ENCODE measurements at regions not wholly inside any gene's neighbourhood (a gene's known extent, or its start where the extent isn't known, plus 50 kb on each side); places are given as distances from the start of the nearest gene placed in this dataset.

DNA sequence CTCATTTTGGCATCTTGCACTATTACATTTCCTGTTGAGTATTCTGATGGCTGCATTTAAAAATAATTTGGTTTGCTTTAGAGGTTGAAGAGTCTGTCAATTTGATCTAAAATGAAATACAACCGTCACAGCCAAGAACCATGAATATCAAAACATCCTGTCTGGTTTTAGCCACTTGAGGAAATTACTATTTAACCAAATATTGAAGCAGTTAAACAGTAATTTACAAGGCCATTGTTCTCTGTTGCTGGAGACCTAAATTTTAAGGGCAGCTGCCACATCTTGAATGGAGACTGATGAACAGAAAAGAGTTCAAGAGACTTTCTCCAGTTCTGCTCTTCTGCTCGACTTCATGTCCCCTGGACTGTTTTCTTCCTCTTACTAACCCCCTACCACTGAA lies 549.4 kb downstream of the LRRC70 start:
- no peaks in the 10 kb centered on the region for H4K20me1 ChIP-seq (replicated peaks; ENCODE audit: control insufficient read depth, insufficient read depth, low read length)
- CTCF ChIA-PET (ENCODE audit: low intra/inter-chr PET ratio), result no interaction called here
- TF ChIP-seq TCF7 (IDR thresholded peaks at IDR 0.05; ENCODE audit: borderline replicate concordance), result no peak
- no peak for TF ChIP-seq ZNF766 (CRISPR knock-in tag; conservative IDR thresholded peaks at IDR 0.05)
- TF ChIP-seq CBX2 (IDR thresholded peaks at IDR 0.05; ENCODE audit: insufficient read depth, low read length, poor library complexity, severe bottlenecking), result no peak
- TF ChIP-seq CREM (IDR thresholded peaks at IDR 0.05; ENCODE audit: low read depth), result no peak
- TF ChIP-seq FOXK1 (CRISPR knock-in tag; IDR thresholded peaks at IDR 0.05; ENCODE audit: borderline replicate concordance), result no peak
- no peak for TF ChIP-seq ZNF699 (CRISPR knock-in tag; IDR thresholded peaks at IDR 0.05; ENCODE audit: insufficient replicate concordance)
- no peak for TF ChIP-seq LCOR (CRISPR knock-in tag; IDR thresholded peaks at IDR 0.05)
- TF ChIP-seq NRF1 (conservative IDR thresholded peaks at IDR 0.05 in 1 of 2, IDR thresholded peaks at IDR 0.05 in 1 of 2), result no peak
- no peak for TF ChIP-seq POLR2AphosphoS5 (IDR thresholded peaks at IDR 0.05; ENCODE audit: control insufficient read depth, insufficient read depth, low read depth, low read length)
- no peak for TF ChIP-seq LEF1 (IDR thresholded peaks at IDR 0.05)
- TF ChIP-seq CSDE1 (IDR thresholded peaks at IDR 0.05), result no peak
- no peak for TF ChIP-seq MTF1 (CRISPR knock-in tag; IDR thresholded peaks at IDR 0.05; ENCODE audit: borderline replicate concordance)
- POLR2A ChIA-PET, result no interaction called here
- H3K36me3 ChIP-seq (ENCODE audit: control insufficient read depth, insufficient read depth, low read length), result no peaks in the 10 kb centered on the region
- H3K4me3 ChIP-seq, result no peak overlapping the region
- 0% methylated on average over 2 of the region's 2 CpGs for WGBS (ENCODE audit: insufficient coverage, low coverage, missing lambda C conversion rate)
- H3K9ac ChIP-seq (ENCODE audit: insufficient read depth in 1 of 2, low read depth in 2 of 2, low read length in 2 of 2), result no peak overlapping the region
- no peaks in the 10 kb centered on the region for H3K79me2 ChIP-seq (ENCODE audit: control insufficient read depth, insufficient read depth, low read length)
- H3K4me2 ChIP-seq (ENCODE audit: insufficient read depth, low read length), result no peak overlapping the region
- intact Hi-C loops (cut with micrococcal nuclease) (no loop called here), in situ Hi-C loops (cut with MboI) (no loop called here)
- no TSS peak for BruUV-seq (replicated peaks)
- no peaks in the 10 kb centered on the region for H3K27me3 ChIP-seq (ENCODE audit: control insufficient read depth in 2 of 2, insufficient read depth in 2 of 2, low read length in 2 of 2)
- FAIRE-seq, result no peak
- ATAC-seq, result no peak
- H3K4me1 ChIP-seq (replicated peaks in 1 of 2; ENCODE audit: control insufficient read depth in 2 of 2, insufficient read depth in 2 of 2, low read length in 2 of 2), result no peaks in the 10 kb centered on the region
- no peaks in the 10 kb centered on the region for H3K9me1 ChIP-seq (ENCODE audit: control insufficient read depth, insufficient read depth, low read length)
- DNase-seq (ENCODE audit: extremely low read depth in 1 of 4, low spot score in 3 of 4), result no peak
- H2AFZ ChIP-seq (ENCODE audit: low read depth, low read length), result no peak overlapping the region
- no peaks in the 10 kb centered on the region for H3K9me3 ChIP-seq (replicated peaks; ENCODE audit: control insufficient read depth, insufficient read depth, low read depth, low read length)
- H3K27ac ChIP-seq (ENCODE audit: extremely low read depth, low read depth, low read length), result no peak overlapping the region

All from K562 (cell line).